GM18502 (cell line): ENCODE measurements at regions not wholly inside any gene's neighbourhood (a gene's known extent, or its start where the extent isn't known, plus 50 kb on each side); places are given as distances from the start of the nearest gene placed in this dataset.
"Not testable (repeated sequence)": the region's sequence is repeated elsewhere in the genome, so short reads cannot be mapped to it uniquely, and the experiment has no call there.

Experiments used
- ATAC-seq: cut with Tn5 transposase; IDR thresholded peaks from one replicate; pipeline ENCODE4 v1.9.1; 2021; ENCODE audit warnings: mild to moderate bottlenecking; ENCODE audit not compliant: unreplicated experiment, poor library complexity

DNA sequence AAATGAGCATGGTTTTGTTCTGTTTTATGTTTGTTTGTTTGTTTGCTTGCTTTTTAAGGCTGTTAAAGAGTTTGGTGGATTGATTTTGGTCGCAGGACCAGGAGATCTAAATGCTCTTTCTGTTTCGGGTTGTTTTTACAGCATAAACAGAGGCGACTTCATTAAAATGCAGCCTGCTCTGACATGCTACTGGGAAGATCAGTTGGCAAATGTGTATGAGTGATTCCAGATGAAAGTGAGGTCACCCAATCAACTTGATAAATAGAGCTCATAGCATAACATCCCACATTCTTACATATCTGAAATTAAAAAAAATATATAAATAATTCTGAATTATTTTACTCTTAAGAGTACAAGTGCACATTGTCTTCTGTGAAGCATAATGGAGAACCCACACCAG lies 947.7 kb downstream of the GALC start:
- no peak for ATAC-seq

DNA sequence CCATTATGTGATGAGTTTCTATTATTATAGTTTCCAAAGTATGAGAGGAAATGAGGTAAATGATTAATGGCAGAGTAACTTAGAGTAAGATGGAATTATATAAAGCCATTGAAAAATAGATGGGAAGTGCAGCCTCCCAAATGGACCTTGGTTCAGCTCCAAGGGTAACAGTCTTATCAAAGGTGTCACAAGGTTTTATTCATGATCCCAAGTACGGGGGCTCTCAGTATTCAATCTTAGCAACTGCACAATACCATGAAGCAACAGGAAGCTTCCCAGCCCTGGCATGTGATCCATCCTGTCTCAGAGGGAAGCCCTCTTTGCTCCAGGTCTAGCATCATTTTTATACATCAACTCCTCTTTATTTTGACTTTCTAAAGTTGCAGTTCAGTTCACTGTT lies 948.2 kb downstream of the GALC start:
- ATAC-seq: no peak

DNA sequence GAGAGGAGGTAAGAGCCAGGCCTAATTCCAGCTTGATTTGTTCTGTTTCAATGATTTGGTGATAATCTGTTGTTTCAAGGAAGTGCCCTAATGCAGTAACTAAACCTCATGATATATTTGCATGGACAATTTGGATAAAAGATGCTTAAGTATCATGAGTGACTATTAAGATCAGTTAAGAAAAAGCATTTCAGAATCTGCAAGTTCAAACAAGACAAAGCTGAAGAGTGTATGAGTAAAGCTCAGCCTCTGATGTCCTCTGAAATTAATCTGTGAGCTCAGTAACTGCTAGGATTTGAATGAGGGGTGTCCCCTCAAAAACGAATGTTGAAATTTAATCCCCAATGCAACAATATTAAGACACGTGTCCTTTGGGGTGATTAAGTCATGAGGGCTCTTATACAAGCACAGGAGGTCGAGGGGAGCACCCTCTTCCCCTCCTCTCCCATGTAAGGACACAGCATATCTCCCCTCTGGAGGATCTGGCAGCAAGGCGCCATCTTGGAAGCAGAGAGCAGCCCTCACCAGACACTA lies 949.2 kb downstream of the GALC start:
- no peak for ATAC-seq

DNA sequence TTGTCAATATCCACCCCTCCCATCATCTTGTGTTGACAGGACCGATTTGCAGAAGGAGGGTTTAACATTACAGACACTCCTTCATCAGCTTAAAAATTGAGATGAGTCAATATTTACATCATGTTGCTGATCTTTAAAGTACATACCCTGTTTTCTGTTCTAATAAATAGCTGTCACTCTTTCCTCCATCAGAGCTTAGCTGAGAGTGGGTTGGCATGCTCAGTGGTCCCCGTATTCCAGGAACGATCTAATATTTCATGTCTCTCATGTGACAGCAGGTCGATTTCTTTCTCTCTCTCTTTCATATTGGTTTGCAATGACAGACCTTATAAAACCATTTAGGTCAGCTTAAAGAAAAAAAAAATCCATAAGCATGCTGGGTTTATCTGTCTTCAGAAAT lies 950.6 kb downstream of the GALC start:
- ATAC-seq: no peak

DNA sequence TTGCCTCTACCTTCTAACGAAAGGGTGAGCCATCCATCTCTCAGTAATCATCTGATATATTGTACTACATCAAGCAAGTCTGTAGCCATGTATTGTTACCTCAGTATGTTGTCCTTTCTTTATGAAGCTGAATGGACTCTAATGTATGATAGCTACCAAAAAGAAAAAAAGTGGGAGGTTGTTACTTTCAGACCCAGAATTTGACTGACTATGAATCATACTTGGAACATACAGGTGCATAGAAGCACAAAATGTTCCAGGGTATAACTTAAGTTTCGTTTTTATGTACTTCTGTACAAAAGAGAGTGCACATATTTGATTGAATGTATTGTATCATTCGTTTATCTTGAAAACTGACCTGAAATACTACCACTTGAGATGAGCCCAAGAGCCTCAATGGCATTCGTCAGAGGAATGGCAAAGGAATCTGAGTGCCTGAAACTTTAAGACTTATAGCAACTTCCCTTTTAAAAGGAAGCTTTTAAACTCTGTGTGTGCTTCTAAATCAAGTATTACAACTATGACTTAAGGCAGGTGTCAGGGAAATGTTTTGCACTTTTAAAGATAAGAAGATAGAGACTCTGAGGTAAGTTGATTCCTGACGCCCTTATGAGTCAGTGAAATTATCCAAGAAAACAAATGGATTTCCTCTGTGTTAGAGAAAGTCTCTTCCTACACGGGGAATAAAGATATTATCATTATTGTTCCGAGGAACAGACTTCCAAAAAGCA lies 951.5 kb downstream of the GALC start:
- ATAC-seq: no peak

DNA sequence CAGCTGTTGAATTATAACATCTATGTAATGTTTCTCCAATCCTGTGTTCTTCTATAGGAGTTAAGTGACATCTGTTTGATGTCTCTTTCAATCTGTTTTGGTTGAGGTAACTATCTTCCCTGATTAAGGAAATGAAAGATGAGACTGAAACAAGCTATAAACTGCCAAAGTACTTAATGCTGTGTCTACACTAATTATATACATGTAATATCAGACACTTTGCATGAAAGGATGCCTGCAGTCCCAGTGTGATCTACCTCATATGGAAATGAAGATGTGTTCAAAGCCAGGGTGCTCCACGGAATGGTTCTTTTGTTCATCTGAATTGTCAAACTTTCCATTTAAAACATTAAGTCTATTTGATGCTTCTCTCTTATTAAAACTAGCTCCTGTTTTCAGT lies 958.3 kb downstream of the GALC start:
- ATAC-seq: no peak

DNA sequence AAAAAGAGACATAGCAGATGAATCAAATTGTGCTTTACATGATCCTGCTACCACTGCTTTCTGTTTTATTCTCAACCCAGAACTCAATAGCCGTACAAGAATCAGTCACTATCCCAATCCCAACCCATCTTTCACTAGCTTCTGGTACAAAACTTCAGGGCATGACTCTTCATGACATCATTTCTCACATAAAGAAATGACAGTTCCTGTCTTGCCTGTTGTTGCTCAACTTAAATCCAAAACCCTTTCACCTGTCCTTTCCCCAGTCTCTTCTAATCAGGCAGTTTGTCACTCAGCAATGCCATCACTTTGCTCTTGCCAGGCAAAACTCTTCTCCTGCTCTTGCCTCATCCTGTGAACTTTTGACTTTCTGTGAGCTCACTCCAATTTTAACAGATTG lies 962.8 kb downstream of the GALC start:
- ATAC-seq: no peak

DNA sequence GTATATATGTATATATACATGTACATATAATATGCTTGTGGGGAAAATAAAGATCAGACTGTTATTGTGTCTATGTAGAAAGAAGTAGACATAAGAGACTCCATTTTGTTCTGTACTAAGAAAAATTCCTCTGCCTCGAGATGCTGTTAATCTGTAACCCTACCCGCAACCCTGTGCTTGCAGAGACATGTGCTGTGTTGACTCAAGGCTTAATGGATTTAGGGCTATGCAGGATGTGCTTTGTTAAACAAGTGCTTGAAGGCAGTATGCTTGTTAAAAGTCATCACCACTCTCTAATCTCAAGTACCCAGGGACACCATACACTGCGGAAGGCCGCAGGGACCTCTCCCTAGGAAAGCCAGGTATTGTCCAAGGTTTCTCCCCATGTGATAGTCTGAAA lies 972.9 kb downstream of the GALC start:
- not testable (repeated sequence) for ATAC-seq

DNA sequence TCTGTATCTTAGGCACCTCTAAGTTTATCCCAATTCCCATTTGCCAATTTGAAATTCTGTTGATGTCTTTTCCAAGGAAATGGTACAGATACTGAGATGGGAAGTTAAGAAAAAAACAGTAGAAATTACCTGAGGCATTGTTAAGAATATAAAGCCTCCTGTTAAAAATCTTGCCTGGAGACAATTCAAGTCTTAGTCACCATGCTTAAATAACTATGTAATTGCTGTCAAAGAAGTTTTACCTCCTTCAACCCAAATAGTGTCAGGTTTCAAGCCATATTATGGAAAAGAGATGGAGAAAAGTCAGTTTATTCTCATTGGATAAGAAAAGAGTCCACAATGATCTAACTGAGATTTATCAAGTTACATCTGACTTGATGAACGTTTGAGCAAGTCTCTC lies 974.7 kb downstream of the GALC start:
- no peak for ATAC-seq

DNA sequence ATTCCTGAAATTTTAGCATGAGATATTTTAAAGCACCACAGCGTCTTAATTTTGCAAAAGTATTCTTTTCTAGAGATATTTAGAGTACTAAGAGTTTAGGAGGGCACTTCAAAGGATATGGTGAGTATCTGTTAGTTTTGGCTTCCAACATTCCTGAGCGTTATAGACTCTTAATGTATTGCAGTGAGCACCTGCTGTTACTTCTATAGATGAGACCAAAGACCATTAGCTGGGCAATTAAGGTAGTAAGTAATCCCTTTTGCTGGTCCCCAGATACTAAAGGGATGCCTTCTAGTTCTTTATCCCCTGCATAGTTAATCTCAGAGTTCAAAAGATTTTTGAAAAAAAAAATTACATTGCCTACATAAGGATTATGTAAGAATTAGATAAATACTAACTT lies 975.6 kb downstream of the GALC start:
- no peak for ATAC-seq

DNA sequence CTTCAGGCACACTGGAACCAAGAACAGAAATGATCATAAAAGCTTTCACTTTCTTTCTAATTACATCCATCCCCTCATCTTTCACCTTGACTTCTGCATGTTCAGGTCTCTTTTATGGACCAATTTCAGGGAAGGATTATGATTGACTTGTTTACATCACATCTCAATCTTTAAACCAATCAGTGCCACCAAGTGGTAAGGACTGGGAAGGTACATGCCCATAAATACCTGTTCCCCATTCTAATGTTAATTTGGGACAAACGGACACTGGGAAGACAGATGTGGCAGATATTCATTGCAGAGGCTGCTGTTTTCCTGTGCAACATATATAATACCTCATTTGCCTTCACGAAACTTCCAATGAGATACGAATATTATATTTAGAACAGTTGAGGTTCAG lies 978.1 kb downstream of the GALC start:
- ATAC-seq: no peak

DNA sequence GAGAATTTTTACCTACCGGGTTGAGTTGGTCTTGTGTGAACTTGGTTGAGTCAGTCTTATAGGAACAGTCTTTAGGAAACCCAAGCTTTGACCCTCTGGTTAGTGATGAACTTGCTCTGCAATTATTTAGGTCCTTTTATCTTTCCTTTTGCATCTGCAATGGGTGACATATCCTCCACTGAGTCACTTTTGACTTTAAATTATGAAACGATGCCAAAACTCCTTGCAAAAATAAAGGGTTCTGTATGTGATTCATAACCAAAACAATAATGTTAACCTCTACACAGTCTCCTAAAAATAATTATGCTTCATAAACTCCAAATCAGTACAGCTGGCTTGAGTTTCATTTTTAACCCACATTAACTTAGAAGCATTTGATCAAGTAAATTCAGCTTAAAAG lies 979.4 kb downstream of the GALC start:
- ATAC-seq: no peak

DNA sequence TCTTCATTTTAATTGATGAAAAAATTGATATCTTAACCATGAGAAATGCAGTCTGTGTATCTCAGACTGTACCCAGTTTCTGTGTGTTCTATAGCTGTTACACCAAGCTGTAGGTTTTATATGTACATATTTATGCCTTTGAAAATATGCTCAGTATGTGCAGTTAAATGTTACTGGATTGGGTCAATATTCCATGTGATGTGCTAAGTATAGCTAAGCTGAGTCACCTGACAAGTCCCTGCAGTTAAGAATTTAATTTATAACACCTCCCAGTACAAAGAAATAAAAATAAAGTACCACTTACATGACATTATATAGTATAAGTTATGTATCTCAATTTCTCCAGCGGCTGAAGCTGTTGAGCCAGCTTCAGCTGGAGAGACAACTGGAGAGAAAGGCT lies 984.0 kb downstream of the GALC start:
- no peak for ATAC-seq

DNA sequence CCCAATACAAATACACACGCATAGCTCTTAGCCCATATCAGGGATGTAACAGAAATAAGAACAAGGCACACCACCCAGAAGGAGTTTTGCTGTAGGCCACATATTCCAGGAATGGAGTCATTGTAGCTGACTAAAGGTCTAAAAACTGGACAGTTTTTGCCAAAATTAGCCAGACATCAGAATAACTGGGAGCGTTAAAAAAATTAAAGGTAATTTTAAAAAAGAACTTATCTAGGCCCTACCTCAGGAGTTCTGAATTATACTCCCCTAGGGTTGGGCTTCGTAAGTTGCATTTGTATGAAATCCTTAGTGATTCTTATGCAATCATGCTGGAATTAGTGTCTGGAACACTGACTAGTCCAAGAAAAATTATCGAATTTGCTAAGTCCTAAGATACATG lies 987.7 kb downstream of the GALC start:
- ATAC-seq: no peak

DNA sequence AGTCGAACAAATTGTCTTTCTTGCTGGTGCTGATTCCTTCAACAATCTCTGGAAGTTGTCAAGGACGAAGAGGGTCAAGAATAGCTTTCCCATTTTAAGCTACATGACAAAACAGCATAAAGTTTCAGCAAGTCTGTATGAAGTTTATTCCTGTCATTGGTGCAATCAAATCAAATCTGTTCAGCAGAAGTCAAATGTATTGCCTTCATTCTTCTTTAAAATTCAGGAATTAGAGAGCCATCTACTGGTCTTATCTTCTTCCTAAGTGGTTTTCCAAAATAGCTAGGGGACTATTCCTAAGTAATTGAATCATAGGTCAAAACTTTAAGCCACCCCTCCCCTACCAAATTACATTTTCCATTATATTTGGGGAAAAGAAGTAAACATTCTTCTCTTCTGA lies 990.2 kb downstream of the GALC start:
- ATAC-seq: no peak

DNA sequence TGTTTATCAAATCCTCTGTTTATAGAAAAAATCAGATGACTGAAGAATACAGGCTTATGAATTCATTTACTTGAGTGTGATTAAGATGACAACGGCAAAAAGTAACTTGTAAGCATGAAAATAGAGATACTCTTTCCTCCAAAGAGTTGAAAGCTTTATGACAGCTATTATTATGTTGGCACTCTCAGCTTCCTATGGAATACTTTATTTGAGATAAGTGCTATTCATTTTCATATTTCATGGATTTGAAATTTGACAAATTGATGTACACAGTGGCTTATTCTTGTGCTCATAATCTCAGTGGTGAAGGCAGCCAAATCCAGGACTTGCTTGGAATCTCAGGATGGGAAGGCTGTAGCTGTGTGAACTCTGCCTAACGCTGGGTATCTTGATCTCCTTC lies 991.6 kb downstream of the GALC start:
- ATAC-seq: no peak

DNA sequence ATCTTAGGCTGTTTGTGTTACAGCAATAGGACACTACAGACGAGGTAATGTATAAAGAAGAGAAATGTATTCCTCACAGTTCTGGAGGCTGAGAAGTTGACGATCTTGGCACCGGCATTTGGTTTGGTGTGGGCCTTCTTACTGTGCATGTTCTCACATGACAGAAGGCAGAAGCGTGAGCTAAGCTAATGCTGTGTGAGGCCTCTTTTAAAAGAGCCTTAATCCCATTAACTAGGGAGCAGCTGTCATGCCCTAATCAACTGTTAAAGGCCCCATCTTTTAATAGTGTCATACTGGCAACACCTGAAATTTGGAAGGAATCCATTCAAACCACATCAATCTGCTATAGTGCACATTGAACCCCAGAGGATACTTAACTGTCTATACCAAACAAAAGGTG lies 992.9 kb downstream of the GALC start:
- ATAC-seq: no peak

DNA sequence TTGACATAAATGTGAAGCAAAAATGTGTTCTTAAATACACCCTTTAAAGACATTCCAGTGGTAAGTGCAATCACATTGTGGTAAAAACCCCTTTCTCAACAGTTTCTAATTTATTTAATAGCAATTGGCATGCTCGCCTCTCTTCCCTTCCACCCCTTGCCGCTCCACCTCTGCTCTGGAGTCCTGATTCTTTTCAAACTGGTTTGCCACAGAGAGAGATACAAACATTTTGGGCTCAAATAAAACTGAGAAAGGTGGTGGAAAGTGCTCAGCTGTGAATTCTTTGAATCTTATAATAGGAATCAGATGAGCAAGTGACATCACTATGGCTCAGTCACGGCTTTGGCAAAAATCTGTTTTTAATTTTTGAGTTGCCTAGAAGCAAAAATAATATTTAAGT lies 993.9 kb downstream of the GALC start:
- no peak for ATAC-seq

DNA sequence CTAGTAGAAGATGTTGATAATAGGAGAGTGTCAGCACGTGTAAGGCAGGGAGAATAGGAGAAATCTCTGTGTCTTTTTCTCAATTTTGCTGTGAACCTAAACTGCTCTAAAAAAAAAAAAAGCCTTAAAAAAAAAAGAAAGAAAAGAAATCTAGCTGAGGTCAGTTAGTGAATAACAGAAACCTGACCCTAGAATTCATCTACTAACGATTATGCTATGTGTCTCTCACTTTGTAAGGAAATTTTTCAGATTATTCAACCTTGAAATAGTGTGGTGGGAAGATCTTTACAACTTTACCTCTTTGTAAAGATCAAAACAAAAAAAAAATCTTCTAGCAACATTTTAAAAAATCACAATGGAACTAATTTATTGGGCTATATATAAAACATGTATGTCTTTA lies 995.7 kb downstream of the GALC start:
- no peak for ATAC-seq

DNA sequence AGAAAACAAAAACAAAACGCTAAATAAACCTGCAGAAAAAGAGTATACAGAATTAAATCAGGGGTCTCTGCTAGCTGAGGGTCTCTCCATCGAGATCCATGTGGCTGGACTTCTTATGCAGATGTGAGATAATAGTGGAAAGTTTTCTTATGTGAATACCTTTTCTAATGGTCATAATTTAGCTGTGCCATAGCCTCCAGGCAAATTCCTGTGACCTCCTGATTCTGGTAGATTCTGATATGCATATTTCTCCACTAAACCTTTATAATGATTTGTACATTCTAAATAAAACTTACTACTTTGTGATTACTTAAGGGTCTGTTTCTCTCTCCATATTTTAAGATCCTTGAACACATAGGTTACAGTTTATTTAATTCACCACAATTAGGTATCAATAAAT lies 1002.6 kb downstream of the GALC start:
- no peak for ATAC-seq

DNA sequence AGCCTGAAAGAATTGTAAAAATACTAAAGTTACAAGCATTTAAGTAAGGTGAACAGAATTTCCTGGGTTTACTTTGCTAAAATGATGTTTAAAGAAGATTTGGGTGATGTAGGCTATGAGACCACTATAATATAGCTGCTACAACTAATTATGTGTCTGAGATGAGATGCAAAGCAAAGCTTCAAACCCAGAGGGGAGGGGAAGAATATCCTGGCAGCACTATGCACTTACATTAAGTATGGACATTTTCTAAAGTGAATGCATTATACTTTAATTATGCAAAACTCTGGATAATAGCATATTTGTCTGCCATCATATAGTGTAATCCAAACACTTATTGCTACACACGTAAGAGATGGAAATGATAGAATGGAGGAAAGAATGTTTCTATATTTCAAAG lies 1003.7 kb downstream of the GALC start:
- no peak for ATAC-seq

DNA sequence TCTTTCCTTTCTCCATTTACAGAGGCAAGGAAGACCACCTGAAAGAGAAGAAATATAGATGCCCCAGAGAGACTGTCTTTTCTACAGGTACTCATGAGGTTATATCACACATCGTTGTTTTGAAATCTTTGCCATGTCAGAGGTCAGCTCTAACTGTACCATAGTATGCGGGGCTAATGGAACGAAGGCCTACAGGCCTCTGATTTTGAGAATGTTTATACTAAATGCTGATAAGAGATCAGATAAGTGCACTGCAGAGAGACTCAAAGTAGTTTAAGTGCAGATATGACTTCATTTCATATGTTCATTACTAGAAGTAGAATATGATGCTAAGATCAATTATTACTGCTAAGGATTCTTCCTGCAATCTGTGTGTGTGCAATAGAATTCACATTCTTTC lies 1005.0 kb downstream of the GALC start:
- no peak for ATAC-seq

DNA sequence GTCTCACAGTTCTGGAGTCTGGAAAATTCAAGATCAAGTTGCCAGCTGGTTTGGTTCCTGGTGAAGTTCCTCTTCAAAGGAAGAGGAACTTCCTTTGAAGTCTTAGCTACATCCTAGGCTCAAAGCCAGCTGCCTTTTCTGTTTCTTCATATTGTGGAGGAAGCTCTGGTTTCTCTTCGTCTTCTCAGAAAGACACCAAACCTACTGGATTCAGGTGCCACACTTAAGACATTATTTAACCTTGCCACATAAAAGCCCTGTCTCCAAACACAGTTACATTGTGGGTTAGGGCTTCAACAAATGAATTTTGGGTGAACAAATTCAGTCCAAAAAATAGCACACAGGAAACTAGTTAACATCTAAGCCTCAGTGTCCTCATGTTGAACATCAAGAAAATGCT lies 1019.8 kb downstream of the GALC start:
- no peak for ATAC-seq
